HG03066 (cell line): ENCODE measurements at regions not wholly inside any gene's neighbourhood (a gene's known extent, or its start where the extent isn't known, plus 50 kb on each side); places are given as distances from the start of the nearest gene placed in this dataset.
"Not testable (repeated sequence)": the region's sequence is repeated elsewhere in the genome, so short reads cannot be mapped to it uniquely, and the experiment has no call there.

Experiments used
- ATAC-seq: cut with Tn5 transposase; IDR thresholded peaks from one replicate; pipeline ENCODE4 v1.9.1; 2021; ENCODE audit warnings: low read depth; ENCODE audit not compliant: unreplicated experiment

DNA sequence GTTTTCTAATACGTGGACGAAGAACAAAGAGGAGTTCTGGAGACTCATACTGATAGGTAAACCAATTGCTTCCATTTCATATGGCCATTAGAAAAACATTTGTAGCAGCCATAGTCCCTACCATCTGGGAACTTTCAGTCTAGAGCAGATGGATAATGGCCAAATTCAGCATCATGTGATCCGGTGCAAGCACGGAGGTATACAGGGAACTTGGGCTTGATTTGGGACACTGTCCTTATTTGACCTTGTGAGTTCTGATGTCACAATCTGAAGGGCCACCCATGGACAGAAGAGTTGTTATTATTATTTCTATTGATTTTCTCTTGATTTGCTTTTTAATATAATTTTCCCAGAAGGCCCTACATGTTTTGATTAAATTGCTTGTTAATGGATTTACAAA is 154.6 kb upstream of the ZNF267 start:
- no peak for ATAC-seq

- ATAC-seq = no peak
These were observed 146.1 kb upstream of the ZNF267 start for GRCh38 chr16:31727553-31727952.

DNA sequence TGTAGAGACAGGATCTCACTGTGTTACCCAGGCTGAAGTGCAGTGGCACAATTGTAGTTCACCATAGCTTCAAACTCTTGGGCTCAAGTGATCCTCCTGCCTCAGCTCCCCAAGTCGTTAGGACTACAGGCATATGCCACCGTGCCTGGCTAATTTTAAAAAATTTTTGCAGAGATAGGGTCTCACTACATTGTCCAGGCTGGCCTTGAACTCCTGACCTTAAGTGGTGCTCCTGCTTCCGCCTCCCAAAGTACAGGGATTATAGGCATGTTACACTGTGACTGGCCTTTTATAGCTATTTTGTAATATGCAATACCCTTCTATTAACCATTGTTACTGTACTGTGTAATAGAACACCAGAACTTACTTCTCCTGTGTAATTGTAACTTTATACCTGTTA is 139.3 kb upstream of the ZNF267 start:
- ATAC-seq = no peak

DNA sequence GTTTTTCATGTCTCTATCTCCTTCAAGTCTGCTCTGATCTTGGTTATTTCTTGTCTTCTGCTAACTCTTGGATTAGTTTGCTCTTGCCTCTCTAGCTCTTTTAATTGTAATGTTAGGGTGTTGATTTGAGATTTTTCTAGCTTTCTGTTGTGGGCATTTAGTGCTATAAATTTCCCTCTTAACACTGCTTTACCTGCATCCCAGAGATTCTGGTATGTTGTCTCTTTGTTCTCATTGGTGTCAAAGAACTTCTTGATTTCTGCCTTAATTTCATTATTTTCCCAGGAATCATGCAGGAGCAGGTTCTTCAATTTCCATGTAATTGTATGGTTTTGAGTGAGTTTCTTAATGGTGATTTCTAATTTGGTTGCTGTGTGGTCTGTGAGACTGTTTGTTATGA is 128.5 kb upstream of the ZNF267 start:
- not testable (repeated sequence) for ATAC-seq

DNA sequence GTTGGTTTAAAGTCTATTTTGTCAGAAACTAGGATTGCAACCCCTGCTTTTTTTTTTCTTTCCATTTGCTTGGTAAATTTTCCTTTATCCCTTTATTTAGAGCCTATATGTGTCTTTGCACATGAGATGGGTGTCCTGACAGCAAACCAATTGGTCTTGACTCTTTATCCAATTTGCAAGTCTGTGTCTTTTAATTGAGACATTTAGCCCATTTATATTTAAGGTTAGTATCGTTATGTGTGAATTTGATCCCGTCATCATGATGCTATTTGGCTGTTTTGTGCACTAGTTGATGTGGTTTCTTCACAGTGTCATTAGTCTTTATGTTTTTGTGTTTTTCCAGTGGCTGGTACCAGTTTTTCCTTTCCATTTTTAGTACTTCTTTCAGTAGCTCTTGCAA is 127.7 kb upstream of the ZNF267 start:
- ATAC-seq = no peak

DNA sequence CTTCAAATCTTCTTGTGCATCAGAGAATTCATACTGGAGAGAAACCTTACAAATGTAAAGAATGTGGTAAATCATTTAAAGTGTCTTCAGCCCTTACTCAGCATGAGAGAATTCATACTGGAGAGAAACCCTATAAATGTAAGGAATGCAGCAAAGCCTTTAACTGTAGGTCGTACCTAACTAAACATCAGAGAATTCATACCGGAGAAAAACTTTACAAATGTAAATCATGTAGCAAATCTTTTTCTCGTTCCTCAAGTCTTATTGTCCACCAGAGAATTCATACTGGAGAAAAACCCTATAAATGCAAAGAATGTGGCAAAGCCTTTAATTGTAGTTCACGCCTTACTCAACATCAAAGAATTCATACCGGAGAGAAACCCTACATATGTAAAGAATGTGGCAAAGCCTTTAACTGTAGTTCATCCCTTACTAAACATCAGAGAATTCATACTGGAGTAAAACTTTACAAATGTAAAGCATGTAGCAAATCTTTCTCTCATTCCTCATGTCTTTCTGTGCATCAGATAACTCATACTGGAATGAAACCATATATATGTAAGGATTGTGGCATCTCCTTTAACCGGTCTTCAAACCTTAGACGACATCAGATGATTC is 118.5 kb upstream of the ZNF267 start:
- ATAC-seq = no peak

- no peak for ATAC-seq
These were observed 109.5 kb upstream of the ZNF267 start for GRCh38 chr16:31764103-31764502.

DNA sequence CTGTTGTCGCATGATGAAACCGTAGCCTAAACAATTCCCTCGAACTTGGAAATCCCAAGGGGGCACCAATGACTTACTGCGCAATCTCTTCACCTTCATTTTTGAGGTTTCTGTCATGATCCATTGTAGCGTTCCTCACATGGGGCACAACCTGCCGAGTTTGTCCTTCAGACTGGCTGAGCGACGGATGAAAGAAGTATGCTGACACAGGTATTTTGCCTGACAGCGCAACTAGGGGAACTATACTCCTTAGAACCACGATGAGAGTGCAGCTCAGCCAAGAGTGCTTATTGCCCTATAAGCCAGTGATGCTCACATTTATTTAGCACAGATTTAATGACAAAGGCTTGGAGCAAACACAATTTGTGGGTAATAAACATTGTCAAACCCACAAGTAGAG is 106.3 kb upstream of the ZNF267 start:
- ATAC-seq = no peak

- ATAC-seq = no peak
These were observed 93.3 kb upstream of the ZNF267 start for GRCh38 chr16:31780342-31780741.

GRCh38 chr16:31785126-31785525 is 88.5 kb upstream of the ZNF267 start:
- no peak for ATAC-seq

- no peak for ATAC-seq
These were observed 66.5 kb upstream of the ZNF267 start for GRCh38 chr16:31807086-31807485.

DNA sequence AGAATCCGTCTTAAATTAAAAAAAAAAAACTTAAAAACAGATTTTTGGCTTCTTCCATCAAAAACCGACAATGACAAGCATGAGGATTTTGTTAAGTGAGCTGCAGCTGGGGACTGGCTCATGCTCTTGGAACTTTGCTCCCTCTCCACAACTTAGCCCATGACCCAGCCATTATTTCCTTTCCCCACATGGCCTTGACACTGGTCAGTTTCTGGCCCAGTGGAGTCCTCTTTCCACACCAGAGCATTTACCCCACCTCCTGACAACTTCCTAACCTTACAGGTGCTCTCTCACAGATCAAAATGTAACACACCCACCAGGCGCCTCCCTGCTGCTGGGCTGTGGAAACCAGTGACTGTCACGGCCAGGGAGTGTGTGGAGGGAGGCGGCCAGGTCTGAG is 62.7 kb upstream of the ZNF267 start:
- no peak for ATAC-seq

DNA sequence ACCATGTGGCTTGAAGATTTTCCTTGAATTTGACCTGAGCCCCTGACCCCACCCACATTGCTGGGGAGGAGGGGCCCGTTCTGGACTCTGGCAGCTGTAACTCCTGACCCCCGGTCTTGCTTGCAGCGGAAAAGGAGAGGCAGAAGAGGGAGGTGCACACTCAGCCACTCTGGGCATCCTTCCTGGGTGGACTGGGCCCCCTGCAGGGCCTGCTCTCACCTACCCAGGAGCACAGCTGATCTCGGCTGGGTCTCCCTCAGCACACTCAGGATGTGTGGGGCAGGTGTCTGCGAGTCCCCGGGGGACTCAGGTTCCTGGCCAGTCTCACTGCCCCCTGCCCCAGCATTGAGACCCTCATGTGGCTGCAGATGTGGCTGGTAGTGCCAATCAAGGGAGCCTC is 57.5 kb upstream of the ZNF267 start:
- ATAC-seq = not testable (repeated sequence)

DNA sequence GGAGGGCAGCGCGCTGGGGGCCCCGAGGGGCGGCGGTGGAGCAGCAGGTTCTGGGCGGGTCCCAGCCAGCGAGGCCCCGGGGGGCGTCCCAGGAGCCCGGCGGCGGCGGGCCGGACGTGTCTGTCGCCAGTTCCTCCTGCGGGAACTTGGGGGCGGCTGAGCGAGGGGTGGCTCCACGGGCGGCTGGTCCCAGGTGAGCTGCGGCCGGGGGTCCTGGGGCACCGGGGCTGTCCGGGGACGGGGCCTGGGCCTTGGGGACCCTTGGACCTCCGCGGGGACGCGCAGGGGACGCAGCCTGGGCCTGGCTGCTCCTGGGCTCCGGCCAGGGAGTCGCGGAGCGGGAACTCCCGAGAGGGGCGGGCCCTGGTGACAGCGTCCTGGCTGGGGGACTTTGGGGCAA is 54.2 kb upstream of the ZNF267 start:
- ATAC-seq = no peak

GRCh38 chr16:31819948-31820347 is 53.7 kb upstream of the ZNF267 start:
- no peak for ATAC-seq
